ENCODE measurements at regions not wholly inside any gene's neighbourhood (a gene's known extent, or its start where the extent isn't known, plus 50 kb on each side); places are given as distances from the start of the nearest gene placed in this dataset.

GRCh38 chr15:62681939-62682896 is 360.3 kb upstream of the TPM1 start:
- TF ChIP-seq CTCF (conservative IDR thresholded peaks at IDR 0.05; ENCODE audit: low read length) (no peak), EZH2phosphoT487 (IDR thresholded peaks at IDR 0.05; ENCODE audit: borderline replicate concordance, low read depth, low read length) (no peak)
